Adrenal gland (tissue), 5 donors: ENCODE measurements at regions not wholly inside any gene's neighbourhood (a gene's known extent, or its start where the extent isn't known, plus 50 kb on each side); places are given as distances from the start of the nearest gene placed in this dataset.

Source experiments
- CTCF ChIP-seq, 6 experiments: fragments of 450-650 bp in 4 of 6; fragments of 200-600 bp in 2 of 6; sonication (generic) in 1 of 6; IDR thresholded peaks; 1 replicate in 5 of 6; 2 replicates in 1 of 6; pipeline versions ENCODE4 v1.5.1 to v1.8.0; 2016 to 2021; ENCODE audit warnings: antibody characterized with exemption in 6 of 6, mild to moderate bottlenecking in 2 of 6, moderate library complexity in 1 of 6
- POLR2A ChIP-seq, 2 donors: fragments of 450-650 bp; IDR thresholded peaks; one replicate each; pipeline ENCODE4 v1.6.1; 2017; ENCODE audit warnings: antibody characterized with exemption in 2 of 2, mild to moderate bottlenecking in 2 of 2, moderate library complexity in 1 of 2
- donor health status: DM: no; HTN: no; CAD: no.

- no peak for TF ChIP-seq CTCF (IDR thresholded peaks at IDR 0.05)
- no peak for TF ChIP-seq POLR2A (IDR thresholded peaks at IDR 0.05)
Observed at GRCh38 chr3:72434296-72434695, 413.9 kb downstream of the SHQ1 start.
